Endothelial cell of umbilical vein (primary cell): ENCODE measurements at regions not wholly inside any gene's neighbourhood (a gene's known extent, or its start where the extent isn't known, plus 50 kb on each side); places are given as distances from the start of the nearest gene placed in this dataset.
"Not testable (repeated sequence)": the region's sequence is repeated elsewhere in the genome, so short reads cannot be mapped to it uniquely, and the experiment has no call there.

Source experiments
- BruUV-seq: library from RNA; stranded (reverse); fragments of 400-500 nt; replicated peaks from 2 replicates; lab custom pipeline; 2021; lab: Mats Ljungman, UMichigan
- CTCF ChIA-PET: fragments of 300-600, 350-600 bp; sonication (Branson Sonifier 250); formaldehyde crosslinking; loops from one replicate; lab custom pipeline; 2021; ENCODE audit warnings: antibody characterized with exemption, inconsistent platforms; lab: Charles Lee
- POLR2A ChIA-PET: fragments of 300-600, 350-600 bp; sonication (Branson Sonifier 250); formaldehyde crosslinking; loops from one replicate; lab custom pipeline; 2021; ENCODE audit warnings: antibody characterized with exemption, inconsistent platforms; lab: Charles Lee
- DNase-seq: peaks from one replicate; pipeline ENCODE4 v3.0.0-alpha.2; 2011; ENCODE audit warnings: low read depth, low spot score
- FAIRE-seq: peaks from 2 replicates; lab custom pipeline; 2011; peaks lifted over from hg19 to GRCh38; lab: Jason Lieb, UNC
- H2AFZ ChIP-seq: 2 replicates; pipeline ENCODE4 v1.6.0; 2012; ENCODE audit warnings: low read depth, low read length, control low read depth, inconsistent platforms
- H3K27ac ChIP-seq: 2 replicates; pipeline ENCODE4 v1.5.1; 2011; ENCODE audit warnings: low read depth, mild to moderate bottlenecking, control low read depth, low read length, moderate library complexity; ENCODE audit not compliant: insufficient read depth
- H3K27me3 ChIP-seq, 2 experiments: 2 replicates each; pipeline versions ENCODE4 v1.6.0 to v1.6.1; 2011; ENCODE audit warnings: low read length in 2 of 2, mixed read lengths in 1 of 2; ENCODE audit not compliant: control insufficient read depth in 2 of 2, insufficient read depth in 2 of 2
- H3K36me3 ChIP-seq, 2 experiments: 2 replicates in 1 of 2; 3 replicates in 1 of 2; pipeline ENCODE4 v1.5.1; 2011; ENCODE audit warnings: low read length in 2 of 2, mild to moderate bottlenecking in 1 of 2, moderate library complexity in 1 of 2; ENCODE audit not compliant: control insufficient read depth in 2 of 2, insufficient read depth in 2 of 2; ENCODE audit errors: extremely low read depth in 1 of 2
- H3K4me1 ChIP-seq: 3 replicates; pipeline ENCODE4 v1.5.1; 2011; ENCODE audit warnings: mild to moderate bottlenecking, low read length; ENCODE audit not compliant: control insufficient read depth, insufficient read depth; ENCODE audit errors: extremely low read depth
- H3K4me2 ChIP-seq: 2 replicates; pipeline ENCODE4 v1.6.1; 2011; ENCODE audit warnings: low read length, control low read depth, mixed read lengths; ENCODE audit not compliant: insufficient read depth
- H3K4me3 ChIP-seq, 3 experiments: fragments of 200-600 bp in 1 of 3; sonication (generic), shearing (Covaris generic) in 1 of 3; replicated peaks in 1 of 3; 2 replicates each; pipeline ENCODE4 v1.5.1; 2011 to 2016; ENCODE audit warnings: control low read depth in 3 of 3, low read length in 3 of 3, mild to moderate bottlenecking in 2 of 3, inconsistent platforms in 1 of 3, low read depth in 1 of 3, moderate library complexity in 1 of 3; ENCODE audit not compliant: insufficient read depth in 1 of 3
- H3K79me2 ChIP-seq: 2 replicates; pipeline ENCODE4 v1.6.0; 2012; ENCODE audit warnings: low read length, inconsistent platforms; ENCODE audit not compliant: control insufficient read depth, insufficient read depth
- H3K9ac ChIP-seq: replicated peaks from 2 replicates; pipeline ENCODE3; 2011; ENCODE audit warnings: low read length, control low read depth; ENCODE audit not compliant: insufficient read depth; ENCODE audit errors: extremely low read depth
- H3K9me1 ChIP-seq: replicated peaks from 3 replicates; pipeline ENCODE4 v1.6.0; 2011; ENCODE audit warnings: mild to moderate bottlenecking, low read length; ENCODE audit not compliant: control insufficient read depth, insufficient read depth; ENCODE audit errors: extremely low read depth
- H3K9me3 ChIP-seq: replicated peaks from 2 replicates; pipeline ENCODE4 v1.5.1; 2012; ENCODE audit warnings: low read length, inconsistent platforms; ENCODE audit not compliant: control insufficient read depth, insufficient read depth
- H4K20me1 ChIP-seq: replicated peaks from 2 replicates; pipeline ENCODE3; 2011; ENCODE audit warnings: mild to moderate bottlenecking, low read length; ENCODE audit not compliant: control insufficient read depth, insufficient read depth; ENCODE audit errors: extremely low read depth
- dilution Hi-C: fragments of 300-500 bp; cut with MboI; formaldehyde crosslinking; loops from one replicate; pipeline ENCODE4 v1.15.0; 2019; ENCODE audit warnings: low sequenced_read_pairs; ENCODE audit not compliant: extremely low pct_ligation_motif_present
- intact Hi-C: fragments of 100-400 bp; cut with micrococcal nuclease; formaldehyde crosslinking; loops from one replicate; pipeline ENCODE4 v1.10.0; 2022

DNA sequence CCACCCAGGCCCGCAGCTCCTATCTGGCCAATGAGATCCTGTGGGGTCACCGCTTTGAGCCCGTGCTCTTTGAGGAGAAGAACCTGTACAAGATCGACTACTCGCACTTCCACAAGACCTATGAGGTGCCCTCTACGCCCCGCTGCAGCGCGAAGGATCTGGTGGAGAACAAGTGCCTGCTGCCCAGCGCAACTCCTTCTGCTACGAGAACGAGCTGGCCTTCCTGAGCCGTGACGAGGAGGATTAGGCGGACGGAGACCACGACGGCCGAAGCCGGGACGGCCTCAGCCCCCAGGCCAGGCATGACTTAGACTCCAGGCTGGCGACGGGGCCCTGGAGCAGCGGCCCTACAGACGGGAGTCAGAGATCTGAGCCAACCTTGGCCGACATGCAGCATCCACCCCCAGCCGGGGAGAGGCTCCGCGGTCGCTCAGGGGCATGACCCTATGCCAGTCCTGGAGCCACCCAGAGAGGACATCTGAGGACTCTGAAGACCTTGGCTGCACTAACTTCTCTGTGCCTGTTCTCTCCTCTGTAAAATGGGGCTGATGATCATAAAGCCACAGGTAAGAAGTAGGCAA lies 312.0 kb upstream of the WSB1 start:
- H3K79me2 ChIP-seq, H3K4me3 ChIP-seq, H2AFZ ChIP-seq, H3K4me2 ChIP-seq, FAIRE-seq, H4K20me1 ChIP-seq, H3K4me1 ChIP-seq, H3K9me3 ChIP-seq, BruUV-seq, POLR2A ChIA-PET, DNase-seq, intact Hi-C loops, dilution Hi-C loops, H3K36me3 ChIP-seq, H3K27ac ChIP-seq, H3K9me1 ChIP-seq, CTCF ChIA-PET, H3K27me3 ChIP-seq, H3K9ac ChIP-seq: not testable (repeated sequence)

DNA sequence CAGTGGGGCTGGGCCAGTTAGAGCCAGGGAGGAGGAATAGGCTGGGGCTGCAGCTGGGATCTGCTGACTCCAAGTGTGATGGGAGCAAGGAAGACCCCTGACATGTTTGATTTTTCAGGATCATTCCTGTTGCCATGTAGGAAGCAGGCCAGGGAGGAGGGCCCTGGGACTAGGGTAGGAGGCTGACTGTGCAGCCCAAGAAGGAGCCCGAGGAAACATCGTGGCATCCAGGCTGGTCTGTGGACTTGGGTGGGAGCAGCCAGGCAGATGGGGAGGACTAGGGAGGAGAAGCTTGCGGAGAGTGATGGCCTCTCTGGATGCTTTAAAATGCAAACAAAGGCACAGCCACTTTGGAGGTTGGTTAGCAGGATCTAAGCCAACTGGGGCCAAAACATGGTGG lies 311.4 kb upstream of the WSB1 start:
- H4K20me1 ChIP-seq, POLR2A ChIA-PET, H3K9me1 ChIP-seq, H3K9ac ChIP-seq, DNase-seq, H3K27ac ChIP-seq, H3K9me3 ChIP-seq, CTCF ChIA-PET, H3K36me3 ChIP-seq, H3K4me1 ChIP-seq, H3K4me2 ChIP-seq, H3K4me3 ChIP-seq, H3K79me2 ChIP-seq, H3K27me3 ChIP-seq, FAIRE-seq, intact Hi-C loops, H2AFZ ChIP-seq, dilution Hi-C loops, BruUV-seq: not testable (repeated sequence)

DNA sequence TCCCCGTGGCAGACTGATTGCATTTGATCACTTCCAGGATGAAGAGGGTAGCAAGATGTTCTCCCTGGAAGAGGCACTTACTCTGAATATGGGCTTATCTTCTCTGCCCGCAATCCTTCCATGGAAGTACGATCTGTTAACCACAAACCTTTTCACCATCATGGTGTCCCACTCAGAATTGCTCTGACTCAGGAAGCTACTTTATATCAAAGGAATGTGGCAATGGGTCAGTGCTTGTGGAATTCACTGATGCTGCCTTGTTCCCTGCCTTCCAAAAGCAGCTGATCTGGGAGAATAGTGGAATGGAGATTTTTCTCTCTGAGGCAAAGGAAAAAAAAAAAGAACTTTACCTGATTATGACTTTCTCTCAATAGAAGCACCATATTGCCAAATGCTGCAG lies 306.1 kb upstream of the WSB1 start:
- dilution Hi-C loops, POLR2A ChIA-PET, FAIRE-seq: not testable (repeated sequence)

DNA sequence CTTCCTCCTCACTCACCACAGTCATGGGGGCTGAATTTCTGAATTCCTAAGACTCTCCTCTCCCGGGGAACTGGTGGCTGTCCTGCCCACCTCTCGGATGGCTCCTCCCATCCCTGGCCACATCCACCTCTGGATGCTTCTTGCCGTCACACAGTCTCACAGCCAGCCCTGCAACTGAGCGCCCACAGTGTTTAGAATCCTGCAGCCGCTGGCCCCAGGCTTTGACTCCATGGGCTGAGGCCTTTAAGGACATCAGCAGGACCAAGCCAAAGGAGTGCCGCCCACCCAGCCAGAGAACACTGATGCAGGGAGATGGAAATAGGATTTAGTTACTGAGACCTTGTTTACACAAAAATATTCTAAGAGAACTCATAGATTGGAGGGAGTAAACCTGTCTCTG lies 299.3 kb upstream of the WSB1 start:
- H3K36me3 ChIP-seq, H3K9me1 ChIP-seq, H3K4me1 ChIP-seq, H3K9ac ChIP-seq, H4K20me1 ChIP-seq, CTCF ChIA-PET, POLR2A ChIA-PET, H3K27ac ChIP-seq, H2AFZ ChIP-seq, BruUV-seq, DNase-seq, H3K4me2 ChIP-seq, FAIRE-seq, intact Hi-C loops, dilution Hi-C loops, H3K9me3 ChIP-seq, H3K79me2 ChIP-seq, H3K27me3 ChIP-seq, H3K4me3 ChIP-seq: not testable (repeated sequence)

More for the DNA sequence above, 306.1 kb upstream of the WSB1 start:
- CTCF ChIA-PET, H3K4me3 ChIP-seq, H3K9me1 ChIP-seq, H3K27ac ChIP-seq, H3K27me3 ChIP-seq, H3K79me2 ChIP-seq, DNase-seq, BruUV-seq, intact Hi-C loops, H4K20me1 ChIP-seq, H3K9me3 ChIP-seq, H3K4me2 ChIP-seq, H3K36me3 ChIP-seq, H3K4me1 ChIP-seq, H3K9ac ChIP-seq, H2AFZ ChIP-seq: not testable (repeated sequence)
